Tibial nerve (tissue), 4 donors: ENCODE measurements at regions not wholly inside any gene's neighbourhood (a gene's known extent, or its start where the extent isn't known, plus 50 kb on each side); places are given as distances from the start of the nearest gene placed in this dataset.

Source experiments
- DNase-seq, 2 donors: peaks; one replicate each; pipeline ENCODE4 v3.0.0-alpha.2; 2019; ENCODE audit warnings: low spot score in 2 of 2
- H3K27ac ChIP-seq, 4 donors: fragments of 200-600 bp; sonication (generic) in 3 of 4; one replicate each; pipeline ENCODE4 v1.5.1; 2017 to 2019; ENCODE audit warnings: mild to moderate bottlenecking in 1 of 4
- H3K27me3 ChIP-seq, 2 donors: fragments of 200-600 bp; sonication (generic) in 1 of 2; one replicate each; pipeline versions ENCODE4 v1.5.1 to v1.6.0; 2017 to 2019
- H3K36me3 ChIP-seq, 3 donors: fragments of 200-600 bp; sonication (generic); one replicate each; pipeline ENCODE4 v1.5.1; 2018 to 2019
- H3K4me1 ChIP-seq, 4 donors: fragments of 200-600 bp; sonication (generic) in 3 of 4; one replicate each; pipeline ENCODE4 v1.5.1; 2017 to 2019
- H3K4me3 ChIP-seq, 4 donors: fragments of 200-600 bp; sonication (generic) in 3 of 4; one replicate each; pipeline ENCODE4 v1.5.1; 2017 to 2019; ENCODE audit warnings: mild to moderate bottlenecking in 1 of 4, moderate library complexity in 1 of 4
- H3K9me3 ChIP-seq, 4 donors: fragments of 200-600 bp; sonication (generic) in 3 of 4; one replicate each; pipeline ENCODE4 v1.5.1; 2017 to 2019
- EP300 ChIP-seq, 2 donors: sonication (generic); formaldehyde crosslinking; IDR thresholded peaks; one replicate each; pipeline ENCODE4 v1.6.1; 2017; ENCODE audit warnings: antibody characterized with exemption in 2 of 2, mild to moderate bottlenecking in 1 of 2
- POLR2A ChIP-seq, 2 donors: fragments of 450-650 bp; IDR thresholded peaks; one replicate each; pipeline ENCODE4 v1.6.1; 2017; ENCODE audit warnings: antibody characterized with exemption in 2 of 2, mild to moderate bottlenecking in 2 of 2, moderate library complexity in 2 of 2
- WGBS, 2 donors: methylation state at CpG; one replicate each; pipeline ENCODE4 v1.1.5; 2018; 5-methylcytosine and 5-hydroxymethylcytosine counted together
- TF ChIP-seq, protein P1 (sequence below), 5 experiments: fragments of 200-600 bp in 3 of 5; fragments of 450-650 bp in 2 of 5; sonication (generic) in 3 of 5; IDR thresholded peaks; one replicate each; pipeline ENCODE4 v1.5.1; 2016 to 2019; ENCODE audit warnings: antibody characterized with exemption in 5 of 5, mild to moderate bottlenecking in 3 of 5, moderate library complexity in 2 of 5

DNA sequence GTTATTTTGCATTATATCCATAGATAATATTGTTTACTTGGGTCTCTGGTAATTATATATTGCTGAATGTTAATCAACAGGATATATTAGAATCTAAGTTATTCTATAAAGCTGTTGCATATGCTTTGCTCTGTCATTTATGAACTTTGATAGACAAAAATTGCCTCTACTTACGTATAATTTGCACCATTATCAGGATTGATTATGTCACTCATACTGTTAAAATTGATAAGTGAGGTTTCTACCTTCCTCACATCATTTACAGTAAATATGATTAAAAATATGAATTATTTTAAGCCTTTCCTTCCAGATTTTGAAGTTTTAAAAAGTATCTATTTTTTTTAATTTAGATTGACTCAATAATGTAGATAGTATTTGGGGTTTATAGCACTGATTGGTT is 1540.4 kb upstream of the PRMT6 start:
- WGBS, 2 donors, result 39 to 85% methylated on average over 1 of the region's 1 CpG
- H3K4me1 ChIP-seq, result no peaks in the 10 kb centered on the region
- no peak for DNase-seq
- TF ChIP-seq, protein P1, sequence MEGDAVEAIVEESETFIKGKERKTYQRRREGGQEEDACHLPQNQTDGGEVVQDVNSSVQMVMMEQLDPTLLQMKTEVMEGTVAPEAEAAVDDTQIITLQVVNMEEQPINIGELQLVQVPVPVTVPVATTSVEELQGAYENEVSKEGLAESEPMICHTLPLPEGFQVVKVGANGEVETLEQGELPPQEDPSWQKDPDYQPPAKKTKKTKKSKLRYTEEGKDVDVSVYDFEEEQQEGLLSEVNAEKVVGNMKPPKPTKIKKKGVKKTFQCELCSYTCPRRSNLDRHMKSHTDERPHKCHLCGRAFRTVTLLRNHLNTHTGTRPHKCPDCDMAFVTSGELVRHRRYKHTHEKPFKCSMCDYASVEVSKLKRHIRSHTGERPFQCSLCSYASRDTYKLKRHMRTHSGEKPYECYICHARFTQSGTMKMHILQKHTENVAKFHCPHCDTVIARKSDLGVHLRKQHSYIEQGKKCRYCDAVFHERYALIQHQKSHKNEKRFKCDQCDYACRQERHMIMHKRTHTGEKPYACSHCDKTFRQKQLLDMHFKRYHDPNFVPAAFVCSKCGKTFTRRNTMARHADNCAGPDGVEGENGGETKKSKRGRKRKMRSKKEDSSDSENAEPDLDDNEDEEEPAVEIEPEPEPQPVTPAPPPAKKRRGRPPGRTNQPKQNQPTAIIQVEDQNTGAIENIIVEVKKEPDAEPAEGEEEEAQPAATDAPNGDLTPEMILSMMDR (IDR thresholded peaks at IDR 0.05), result no peak
- TF ChIP-seq POLR2A (IDR thresholded peaks at IDR 0.05) (no peak), EP300 (IDR thresholded peaks at IDR 0.05) (no peak)
- no peaks in the 10 kb centered on the region for H3K36me3 ChIP-seq
- H3K9me3 ChIP-seq, result no peaks in the 10 kb centered on the region
- H3K27me3 ChIP-seq, result no peaks in the 10 kb centered on the region
- H3K27ac ChIP-seq, result no peak overlapping the region
- no peak overlapping the region for H3K4me3 ChIP-seq

DNA sequence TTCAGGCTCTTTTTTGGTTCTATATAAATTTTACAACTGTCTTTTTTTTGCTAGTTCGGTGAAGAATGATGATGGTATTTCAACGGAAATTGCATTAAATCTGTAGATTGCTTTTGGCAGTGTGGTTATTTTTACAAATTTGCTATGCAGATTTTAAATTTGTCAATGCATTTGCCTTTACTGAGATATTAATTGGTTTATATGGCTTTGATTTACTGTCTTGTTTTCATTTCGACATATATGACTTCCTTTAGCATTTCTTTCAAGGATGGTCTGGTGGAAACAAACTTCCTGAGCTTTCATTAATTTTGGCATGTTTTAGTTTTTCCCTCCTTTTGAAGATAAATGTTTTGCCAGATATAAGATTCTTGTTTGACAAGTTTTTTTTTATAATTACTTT is 1522.5 kb upstream of the PRMT6 start:
- no peak for DNase-seq
- H3K4me3 ChIP-seq, result no peak overlapping the region
- no peaks in the 10 kb centered on the region for H3K4me1 ChIP-seq
- no peaks in the 10 kb centered on the region for H3K36me3 ChIP-seq
- TF ChIP-seq EP300 (IDR thresholded peaks at IDR 0.05), result no peak
- no peak for TF ChIP-seq POLR2A (IDR thresholded peaks at IDR 0.05)
- TF ChIP-seq, protein P1 (IDR thresholded peaks at IDR 0.05), result no peak
- no peaks in the 10 kb centered on the region for H3K27me3 ChIP-seq
- peaks cover 0 to 23% (median 0%) of the 10 kb centered on the region in 4 donors for H3K9me3 ChIP-seq
- WGBS, 2 donors, result 77 to 81% methylated on average over 3 of the region's 3 CpGs
- no peak overlapping the region for H3K27ac ChIP-seq

GRCh38 chr1:105544475-105544874 is 1512.0 kb upstream of the PRMT6 start:
- 70 to 74% methylated on average over 1 of the region's 1 CpG for WGBS, 2 donors
- Histone ChIP-seq H3K36me3 (no peaks in the 10 kb centered on the region), H3K4me1 (no peaks in the 10 kb centered on the region), H3K4me3 (no peak overlapping the region), H3K9me3 (no peaks in the 10 kb centered on the region), H3K27ac (no peak overlapping the region), H3K27me3 (no peaks in the 10 kb centered on the region)
- TF ChIP-seq, protein P1 (IDR thresholded peaks at IDR 0.05), result no peak
- TF ChIP-seq EP300 (IDR thresholded peaks at IDR 0.05) (no peak), POLR2A (IDR thresholded peaks at IDR 0.05) (no peak)
- DNase-seq, result no peak

- no peak for DNase-seq
- Histone ChIP-seq H3K4me3 (no peak overlapping the region), H3K27ac (no peak overlapping the region), H3K4me1 (no peaks in the 10 kb centered on the region), H3K27me3 (no peaks in the 10 kb centered on the region), H3K9me3 (peaks cover 0 to 2% (median 0%) of the 10 kb centered on the region in 4 donors), H3K36me3 (no peaks in the 10 kb centered on the region)
- TF ChIP-seq EP300 (IDR thresholded peaks at IDR 0.05) (no peak), POLR2A (IDR thresholded peaks at IDR 0.05) (no peak)
- TF ChIP-seq, protein P1 (IDR thresholded peaks at IDR 0.05), result no peak
- 27 to 41% methylated on average over 2 of the region's 2 CpGs for WGBS, 2 donors
These were observed 1500.2 kb upstream of the PRMT6 start for GRCh38 chr1:105556266-105556665.

- no peak overlapping the region for H3K4me3 ChIP-seq
- TF ChIP-seq POLR2A (IDR thresholded peaks at IDR 0.05), result no peak
- TF ChIP-seq, protein P1 (IDR thresholded peaks at IDR 0.05), result no peak
- no peak for TF ChIP-seq EP300 (IDR thresholded peaks at IDR 0.05)
- H3K27me3 ChIP-seq, result no peaks in the 10 kb centered on the region
- no peaks in the 10 kb centered on the region for H3K4me1 ChIP-seq
- H3K36me3 ChIP-seq, result no peaks in the 10 kb centered on the region
- H3K27ac ChIP-seq, result no peak overlapping the region
- peaks cover 0 to 2% (median under 1%) of the 10 kb centered on the region in 4 donors for H3K9me3 ChIP-seq
- no peak for DNase-seq
These were observed 1498.5 kb upstream of the PRMT6 start for GRCh38 chr1:105558023-105558422.
